IMR-90 (cell line): ENCODE measurements at regions not wholly inside any gene's neighbourhood (a gene's known extent, or its start where the extent isn't known, plus 50 kb on each side); places are given as distances from the start of the nearest gene placed in this dataset.
"Not testable (repeated sequence)": the region's sequence is repeated elsewhere in the genome, so short reads cannot be mapped to it uniquely, and the experiment has no call there.

Experiments used
- ATAC-seq: fragments of 200-7000 bp; cut with Tn5 transposase; 2 replicates; pipeline ENCODE4 v1.9.1; 2020; ENCODE audit warnings: low read depth, mild to moderate bottlenecking, moderate library complexity
- BruUV-seq: library from RNA; stranded (reverse); fragments of 400-500 nt; replicated peaks from 2 replicates; lab custom pipeline; 2021; lab: Mats Ljungman, UMichigan
- CTCF ChIA-PET: fragments of 300-600 bp; formaldehyde crosslinking; extraction: SDS; loops from one replicate; lab custom pipeline; 2021; ENCODE audit warnings: antibody characterized with exemption; lab: Yijun Ruan, JAX
- POLR2A ChIA-PET: fragments of 300-600 bp; sonication (Branson Sonifier 250); formaldehyde crosslinking; loops from one replicate; lab custom pipeline; 2022; ENCODE audit warnings: antibody characterized with exemption; ENCODE audit not compliant: unreplicated experiment; lab: Charles Lee
- DNase-seq: peaks from one replicate; pipeline ENCODE4 v3.0.0; 2013
- H2AFZ ChIP-seq: replicated peaks from 2 replicates; pipeline ENCODE3; 2013; ENCODE audit warnings: low read length, mild to moderate bottlenecking; ENCODE audit not compliant: poor library complexity
- H2AK5ac ChIP-seq: 2 replicates; pipeline ENCODE4 v1.6.1; 2013; ENCODE audit warnings: low read depth, low read length, inconsistent platforms
- H2AK9ac ChIP-seq: replicated peaks from 2 replicates; pipeline ENCODE3; 2013; ENCODE audit warnings: mild to moderate bottlenecking, low read depth, low read length, moderate library complexity; ENCODE audit not compliant: poor library complexity
- H2BK120ac ChIP-seq: 2 replicates; pipeline ENCODE4 v1.6.1; 2013; ENCODE audit warnings: low read depth, low read length, inconsistent platforms
- H2BK15ac ChIP-seq: 3 replicates; pipeline ENCODE4 v1.6.1; 2013; ENCODE audit warnings: low read depth, low read length, inconsistent platforms
- H2BK20ac ChIP-seq: 2 replicates; pipeline ENCODE4 v1.6.1; 2013; ENCODE audit warnings: low read depth, mild to moderate bottlenecking, inconsistent platforms, low read length, moderate library complexity
- H2BK5ac ChIP-seq: 2 replicates; pipeline ENCODE4 v1.6.1; 2013; ENCODE audit warnings: mild to moderate bottlenecking, low read depth, low read length, inconsistent platforms; ENCODE audit not compliant: poor library complexity, severe bottlenecking
- H3K14ac ChIP-seq: replicated peaks from 2 replicates; pipeline ENCODE4 v1.6.1; 2013; ENCODE audit warnings: low read depth, low read length, inconsistent platforms
- H3K18ac ChIP-seq: 2 replicates; pipeline ENCODE4 v1.6.1; 2013; ENCODE audit warnings: low read depth, low read length, control low read depth
- H3K23ac ChIP-seq: 2 replicates; pipeline ENCODE4 v1.6.1; 2013; ENCODE audit warnings: low read depth, low read length, inconsistent platforms
- H3K27ac ChIP-seq: 2 replicates; pipeline ENCODE4 v1.5.1; 2013; ENCODE audit warnings: mild to moderate bottlenecking, control low read depth, low read length; ENCODE audit not compliant: insufficient read depth
- H3K27me3 ChIP-seq: 2 replicates; pipeline ENCODE4 v1.6.1; 2013; ENCODE audit warnings: low read length; ENCODE audit not compliant: control insufficient read depth, insufficient read depth
- H3K36me3 ChIP-seq: 2 replicates; pipeline ENCODE4 v1.6.1; 2013; ENCODE audit warnings: low read length, mixed read lengths; ENCODE audit not compliant: control insufficient read depth, insufficient read depth
- H3K4ac ChIP-seq: 2 replicates; pipeline ENCODE4 v1.6.1; 2013; ENCODE audit warnings: low read depth, low read length, inconsistent platforms
- H3K4me1 ChIP-seq: 2 replicates; pipeline ENCODE4 v1.6.1; 2013; ENCODE audit warnings: low read length, mixed read lengths; ENCODE audit not compliant: control insufficient read depth, insufficient read depth
- H3K4me2 ChIP-seq: 2 replicates; pipeline ENCODE4 v1.6.1; 2013; ENCODE audit warnings: low read depth, mild to moderate bottlenecking, control low read depth, low read length, moderate library complexity
- H3K4me3 ChIP-seq: 2 replicates; pipeline ENCODE4 v1.5.1; 2013; ENCODE audit warnings: low read depth, mild to moderate bottlenecking, control low read depth, low read length, moderate library complexity; ENCODE audit not compliant: insufficient read depth
- H3K56ac ChIP-seq: 2 replicates; pipeline ENCODE4 v1.6.1; 2013; ENCODE audit warnings: low read length, inconsistent platforms; ENCODE audit not compliant: insufficient read depth; ENCODE audit errors: extremely low read depth
- H3K79me1 ChIP-seq, 2 experiments: 2 replicates each; pipeline ENCODE4 v1.6.1; 2013; ENCODE audit warnings: low read length in 2 of 2, inconsistent platforms in 1 of 2, low read depth in 1 of 2
- H3K9ac ChIP-seq: 2 replicates; pipeline ENCODE4 v1.6.1; 2013; ENCODE audit warnings: low read depth, low read length, control low read depth
- H3K9me1 ChIP-seq: 2 replicates; pipeline ENCODE4 v1.6.1; 2013; ENCODE audit warnings: low read length, inconsistent platforms; ENCODE audit not compliant: insufficient read depth
- H3K9me3 ChIP-seq: 2 replicates; pipeline ENCODE4 v1.6.1; 2013; ENCODE audit warnings: low read length; ENCODE audit not compliant: control insufficient read depth, insufficient read depth
- H4K20me1 ChIP-seq: 2 replicates; pipeline ENCODE4 v1.6.1; 2013; ENCODE audit warnings: low read length, inconsistent platforms; ENCODE audit not compliant: insufficient read depth
- H4K5ac ChIP-seq: 2 replicates; pipeline ENCODE4 v1.6.1; 2013; ENCODE audit warnings: mild to moderate bottlenecking, low read depth, low read length, control low read depth
- H4K8ac ChIP-seq, 2 experiments: 2 replicates each; pipeline ENCODE4 v1.6.1; 2013; ENCODE audit warnings: low read depth in 2 of 2, low read length in 2 of 2, control low read depth in 1 of 2, inconsistent platforms in 1 of 2
- H4K91ac ChIP-seq: 2 replicates; pipeline ENCODE4 v1.6.1; 2013; ENCODE audit warnings: low read depth, low read length, inconsistent platforms; ENCODE audit not compliant: insufficient read depth
- CEBPB ChIP-seq: IDR thresholded peaks from 2 replicates; pipeline ENCODE4 v1.6.1; 2012; ENCODE audit warnings: low read depth, low read length, improper control_type of control experiment
- MAZ ChIP-seq: IDR thresholded peaks from 2 replicates; pipeline ENCODE4 v1.6.1; 2012; ENCODE audit warnings: low read depth, mild to moderate bottlenecking, low read length, improper control_type of control experiment, moderate library complexity, borderline replicate concordance
- USF2 ChIP-seq: fragments of 150-350 bp; IDR thresholded peaks from 2 replicates; pipeline ENCODE4 v1.6.1; 2017; ENCODE audit warnings: mild to moderate bottlenecking, antibody characterized with exemption, low read length, low read depth
- WGBS, 2 experiments: methylation state at CpG; one replicate each; pipeline versions ENCODE4 v1.1.5 to v1.1.7; 2013; ENCODE audit warnings: missing lambda C conversion rate in 2 of 2; ENCODE audit not compliant: insufficient read length in 1 of 2; ENCODE audit errors: extremely low coverage in 2 of 2; 5-methylcytosine and 5-hydroxymethylcytosine counted together
- dilution Hi-C: fragments of 300-500 bp; cut with HindIII; formaldehyde crosslinking; loops from one replicate; pipeline ENCODE4 v1.14.3; 2018; ENCODE audit warnings: low sequenced_read_pairs; ENCODE audit not compliant: unreplicated experiment
- in situ Hi-C: fragments of 300-500 bp; cut with MboI; formaldehyde crosslinking; loops from 3 replicates; pipeline ENCODE4 v1.14.3; 2019; ENCODE audit warnings: low sequenced_read_pairs, inconsistent platforms, mixed read lengths
- intact Hi-C: fragments of 100-400 bp; cut with micrococcal nuclease; formaldehyde crosslinking; loops from 2 replicates; pipeline ENCODE4 v1.10.0; 2022

- H3K79me1 ChIP-seq, result no peaks in the 10 kb centered on the region; a peak in 1 of 4 replicates
- peak overlapping the region; percentile 46; the same call in 1 of the 2 replicates for H3K56ac ChIP-seq
- WGBS, 2 experiments, result 21% methylated on average over 3 of the region's 19 CpGs; no CpG with 5 or more reads in 1 of the 2 experiments
- peak overlapping the region; percentile 50 for H3K4me2 ChIP-seq
- H4K8ac ChIP-seq, result peak overlapping the region; percentile 66 to 89; a peak in 3 of 4 replicates
- peak overlapping the region; percentile 94 for H3K14ac ChIP-seq
- peak overlapping the region; percentile 15 for H4K5ac ChIP-seq
- H2BK5ac ChIP-seq, result peak overlapping the region; percentile 83
- H3K36me3 ChIP-seq, result no peaks in the 10 kb centered on the region
- dilution Hi-C loops (no loop called here), intact Hi-C loops (no loop called here), in situ Hi-C loops (no loop called here)
- BruUV-seq, result no TSS peak
- peak overlapping the region; percentile 5; the same call in 1 of the 2 replicates for H3K4me3 ChIP-seq
- ATAC-seq, result peak; percentile 52
- ChIA-PET CTCF (no interaction called here), POLR2A (no interaction called here)
- peak overlapping the region; percentile 93 for H3K4ac ChIP-seq
- H3K9me1 ChIP-seq, result peaks cover 13% of the 10 kb centered on the region
- H3K18ac ChIP-seq, result peak overlapping the region; percentile 68
- H2AK5ac ChIP-seq, result peak overlapping the region; percentile 79
- peak; percentile 46 for DNase-seq
- H2AK9ac ChIP-seq, result peak overlapping the region; percentile 78
- peak overlapping the region; percentile 72 for H2BK15ac ChIP-seq
- H2AFZ ChIP-seq, result peak overlapping the region; percentile 89
- H3K4me1 ChIP-seq, result peaks cover 18% of the 10 kb centered on the region
- peak overlapping the region; percentile 22 for H3K9ac ChIP-seq
- H3K23ac ChIP-seq, result peak overlapping the region; percentile 87
- H3K27ac ChIP-seq, result peak overlapping the region; percentile 54
- no peaks in the 10 kb centered on the region for H3K9me3 ChIP-seq
- peak overlapping the region; percentile 91 for H2BK20ac ChIP-seq
- H4K91ac ChIP-seq, result peak overlapping the region; percentile 85
- H4K20me1 ChIP-seq, result no peaks in the 10 kb centered on the region
- no peaks in the 10 kb centered on the region for H3K27me3 ChIP-seq
- peak overlapping the region; percentile 92 for H2BK120ac ChIP-seq
- TF ChIP-seq USF2 (no peak), CEBPB (peak; percentile 91), MAZ (no peak)
These were observed 59.1 kb upstream of the PTPN1 start for GRCh38 chr20:50450881-50451752.

GRCh38 chr20:50451792-50452425, 58.3 kb upstream of the PTPN1 start:
- H3K4me3 ChIP-seq, ATAC-seq, dilution Hi-C loops, H3K18ac ChIP-seq, H3K9me3 ChIP-seq, DNase-seq, H3K23ac ChIP-seq, H3K9ac ChIP-seq, H3K27me3 ChIP-seq, in situ Hi-C loops, H3K56ac ChIP-seq, H3K36me3 ChIP-seq, H3K4me2 ChIP-seq, BruUV-seq, H2BK5ac ChIP-seq, CTCF ChIA-PET, POLR2A ChIA-PET, intact Hi-C loops, H2AK9ac ChIP-seq, H3K27ac ChIP-seq, H4K5ac ChIP-seq, H4K20me1 ChIP-seq, H3K79me1 ChIP-seq, H2AFZ ChIP-seq: not testable (repeated sequence)
- H2BK15ac ChIP-seq, result peak overlapping the region; percentile 72; the same call in 1 of the 3 replicates
- H3K9me1 ChIP-seq, result peaks cover 13% of the 10 kb centered on the region
- 100% methylated on average over 1 of the region's 9 CpGs; no CpG with 5 or more reads in 1 of the 2 experiments for WGBS, 2 experiments
- peak overlapping the region; percentile 92; the same call in 1 of the 2 replicates for H2BK120ac ChIP-seq
- peak overlapping the region; percentile 91; the same call in 1 of the 2 replicates for H2BK20ac ChIP-seq
- peak overlapping the region; percentile 93; the same call in 1 of the 2 replicates for H3K4ac ChIP-seq
- peaks cover 18% of the 10 kb centered on the region for H3K4me1 ChIP-seq
- peak overlapping the region; percentile 85 for H4K91ac ChIP-seq
- peak overlapping the region; percentile 94; the same call in 1 of the 2 replicates for H3K14ac ChIP-seq
- H4K8ac ChIP-seq, result peak overlapping the region in 1 of 2 experiments; percentile 42; a peak in 2 of 4 replicates
- H2AK5ac ChIP-seq, result peak overlapping the region; percentile 56
